ENCODE measurements at regions not wholly inside any gene's neighbourhood (a gene's known extent, or its start where the extent isn't known, plus 50 kb on each side); places are given as distances from the start of the nearest gene placed in this dataset.

GRCh38 chr15:88395241-88395640, 71.9 kb downstream of the MRPL46 start:
- TF ChIP-seq USF1 (IDR thresholded peaks at IDR 0.05) = no peak
- TF ChIP-seq MAX (IDR thresholded peaks at IDR 0.05) = no peak
- TF ChIP-seq ZBTB7A (IDR thresholded peaks at IDR 0.05; ENCODE audit: low read depth) = no peak
- TF ChIP-seq FOXM1 (IDR thresholded peaks at IDR 0.05; ENCODE audit: borderline replicate concordance, low read depth) = no peak
- no peak for TF ChIP-seq EGR1 (IDR thresholded peaks at IDR 0.05)

GRCh38 chr15:88394553-88395145, 72.5 kb downstream of the MRPL46 start:
- TF ChIP-seq TAF1 (IDR thresholded peaks at IDR 0.05; ENCODE audit: low read depth) (no peak), RAD21 (IDR thresholded peaks at IDR 0.05; ENCODE audit: low read depth) (no peak)

- TF ChIP-seq CEBPB (IDR thresholded peaks at IDR 0.05) (no peak), TAF1 (IDR thresholded peaks at IDR 0.05; ENCODE audit: low read depth) (no peak), YY1 (IDR thresholded peaks at IDR 0.05; ENCODE audit: low read depth) (no peak), NFIC (IDR thresholded peaks at IDR 0.05) (no peak), MAX (IDR thresholded peaks at IDR 0.05) (no peak), RAD21 (IDR thresholded peaks at IDR 0.05; ENCODE audit: low read depth) (no peak), REST (IDR thresholded peaks at IDR 0.05; ENCODE audit: low read depth) (no peak), EGR1 (IDR thresholded peaks at IDR 0.05) (no peak), USF1 (IDR thresholded peaks at IDR 0.05) (no peak), TEAD4 (IDR thresholded peaks at IDR 0.05) (no peak), CREB1 (IDR thresholded peaks at IDR 0.05; ENCODE audit: low read depth) (no peak), ZBTB7A (IDR thresholded peaks at IDR 0.05; ENCODE audit: low read depth) (no peak), EP300 (IDR thresholded peaks at IDR 0.05; ENCODE audit: borderline replicate concordance) (no peak), TCF12 (IDR thresholded peaks at IDR 0.05; ENCODE audit: low read depth) (no peak), FOXM1 (IDR thresholded peaks at IDR 0.05; ENCODE audit: borderline replicate concordance, low read depth) (no peak)
Measured at GRCh38 chr15:88393719-88394519, 73.3 kb downstream of the MRPL46 start.

GRCh38 chr15:88391700-88392099, 75.5 kb downstream of the MRPL46 start:
- no peak for TF ChIP-seq NFIC (IDR thresholded peaks at IDR 0.05)
- TF ChIP-seq FOXM1 (IDR thresholded peaks at IDR 0.05; ENCODE audit: borderline replicate concordance, low read depth) = no peak
- no peak for TF ChIP-seq ZBTB7A (IDR thresholded peaks at IDR 0.05; ENCODE audit: low read depth)
- no peak for TF ChIP-seq MAX (IDR thresholded peaks at IDR 0.05)
- no peak for TF ChIP-seq TAF1 (IDR thresholded peaks at IDR 0.05; ENCODE audit: low read depth)
- no peak for TF ChIP-seq CREB1 (IDR thresholded peaks at IDR 0.05; ENCODE audit: low read depth)
- TF ChIP-seq USF1 (IDR thresholded peaks at IDR 0.05) = no peak
- TF ChIP-seq CEBPB (IDR thresholded peaks at IDR 0.05) = no peak
- TF ChIP-seq TCF12 (IDR thresholded peaks at IDR 0.05; ENCODE audit: low read depth) = no peak

GRCh38 chr15:88391006-88391405, 76.2 kb downstream of the MRPL46 start:
- no peak for TF ChIP-seq TAF1 (IDR thresholded peaks at IDR 0.05; ENCODE audit: low read depth)
- TF ChIP-seq REST (IDR thresholded peaks at IDR 0.05; ENCODE audit: low read depth) = no peak
- TF ChIP-seq MAX (IDR thresholded peaks at IDR 0.05) = no peak
- no peak for TF ChIP-seq CEBPB (IDR thresholded peaks at IDR 0.05)
- TF ChIP-seq RAD21 (IDR thresholded peaks at IDR 0.05; ENCODE audit: low read depth) = no peak
- TF ChIP-seq NFIC (IDR thresholded peaks at IDR 0.05) = no peak
- TF ChIP-seq CREB1 (IDR thresholded peaks at IDR 0.05; ENCODE audit: low read depth) = no peak
- no peak for TF ChIP-seq TCF12 (IDR thresholded peaks at IDR 0.05; ENCODE audit: low read depth)
- no peak for TF ChIP-seq TEAD4 (IDR thresholded peaks at IDR 0.05)
- no peak for TF ChIP-seq EP300 (IDR thresholded peaks at IDR 0.05; ENCODE audit: borderline replicate concordance)
- no peak for TF ChIP-seq EGR1 (IDR thresholded peaks at IDR 0.05)
- no peak for TF ChIP-seq FOXM1 (IDR thresholded peaks at IDR 0.05; ENCODE audit: borderline replicate concordance, low read depth)
- no peak for TF ChIP-seq USF1 (IDR thresholded peaks at IDR 0.05)
- TF ChIP-seq YY1 (IDR thresholded peaks at IDR 0.05; ENCODE audit: low read depth) = no peak
- no peak for TF ChIP-seq ZBTB7A (IDR thresholded peaks at IDR 0.05; ENCODE audit: low read depth)

Measured in Ishikawa (cell line).